ENCODE measurements at regions not wholly inside any gene's neighbourhood (a gene's known extent, or its start where the extent isn't known, plus 50 kb on each side); places are given as distances from the start of the nearest gene placed in this dataset.

- H3K4me3 ChIP-seq (ENCODE audit: low read depth, low read length), result no peak overlapping the region
- DNase-seq (ENCODE audit: low read depth, low spot score), result no peak
- CTCF ChIA-PET, result interaction anchor here (0.8 kb wide), 1 partner anchor 11 kb away, joined by 3 read pairs; no protein-coding TSS in a partner anchor
- TF ChIP-seq, protein P1, sequence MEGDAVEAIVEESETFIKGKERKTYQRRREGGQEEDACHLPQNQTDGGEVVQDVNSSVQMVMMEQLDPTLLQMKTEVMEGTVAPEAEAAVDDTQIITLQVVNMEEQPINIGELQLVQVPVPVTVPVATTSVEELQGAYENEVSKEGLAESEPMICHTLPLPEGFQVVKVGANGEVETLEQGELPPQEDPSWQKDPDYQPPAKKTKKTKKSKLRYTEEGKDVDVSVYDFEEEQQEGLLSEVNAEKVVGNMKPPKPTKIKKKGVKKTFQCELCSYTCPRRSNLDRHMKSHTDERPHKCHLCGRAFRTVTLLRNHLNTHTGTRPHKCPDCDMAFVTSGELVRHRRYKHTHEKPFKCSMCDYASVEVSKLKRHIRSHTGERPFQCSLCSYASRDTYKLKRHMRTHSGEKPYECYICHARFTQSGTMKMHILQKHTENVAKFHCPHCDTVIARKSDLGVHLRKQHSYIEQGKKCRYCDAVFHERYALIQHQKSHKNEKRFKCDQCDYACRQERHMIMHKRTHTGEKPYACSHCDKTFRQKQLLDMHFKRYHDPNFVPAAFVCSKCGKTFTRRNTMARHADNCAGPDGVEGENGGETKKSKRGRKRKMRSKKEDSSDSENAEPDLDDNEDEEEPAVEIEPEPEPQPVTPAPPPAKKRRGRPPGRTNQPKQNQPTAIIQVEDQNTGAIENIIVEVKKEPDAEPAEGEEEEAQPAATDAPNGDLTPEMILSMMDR (IDR thresholded peaks at IDR 0.05; ENCODE audit: insufficient read depth, low read length, missing control alignments), result no peak
- POLR2A ChIA-PET, result no interaction called here
These were observed 219.3 kb upstream of the EEA1 start for GRCh38 chr12:93148412-93148811.

DNA sequence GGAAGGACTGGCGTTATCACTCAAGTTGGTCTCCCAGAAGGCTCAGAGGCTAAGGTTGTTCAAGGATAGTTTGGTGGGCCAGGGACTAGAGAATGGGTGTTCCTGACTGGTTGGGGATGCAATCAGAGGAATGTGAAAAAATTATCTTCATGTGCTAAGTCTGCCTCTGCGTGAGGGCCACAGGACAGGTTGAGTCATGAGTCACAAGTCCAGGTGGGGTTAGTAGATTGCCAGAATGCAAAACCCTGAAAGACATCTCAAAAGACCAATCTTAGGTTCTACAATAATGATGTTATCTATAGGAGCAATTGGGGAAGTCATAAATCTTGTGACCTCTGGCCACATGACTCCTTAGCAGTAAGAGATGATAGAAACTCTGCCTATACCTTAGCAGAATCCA, 220.1 kb upstream of the EEA1 start:
- TF ChIP-seq, protein P1 (IDR thresholded peaks at IDR 0.05; ENCODE audit: insufficient read depth, low read length, missing control alignments), result no peak
- no peak overlapping the region for H3K4me3 ChIP-seq (ENCODE audit: low read depth, low read length)
- ChIA-PET POLR2A (no interaction called here), CTCF (interaction anchor here (0.8 kb wide), 1 partner anchor 12 kb away, joined by 3 read pairs; no protein-coding TSS in a partner anchor)
- no peak for DNase-seq (ENCODE audit: low read depth, low spot score)

- no peak for DNase-seq (ENCODE audit: low read depth, low spot score)
- ChIA-PET CTCF (no interaction called here), POLR2A (no interaction called here)
- TF ChIP-seq, protein P1 (IDR thresholded peaks at IDR 0.05; ENCODE audit: insufficient read depth, low read length, missing control alignments), result no peak
- H3K4me3 ChIP-seq (ENCODE audit: low read depth, low read length), result no peak overlapping the region
These were observed 222.1 kb upstream of the EEA1 start for GRCh38 chr12:93151079-93151762.

- DNase-seq (ENCODE audit: low read depth, low spot score), result no peak
- POLR2A ChIA-PET, result no interaction called here
- TF ChIP-seq, protein P1 (IDR thresholded peaks at IDR 0.05; ENCODE audit: insufficient read depth, low read length, missing control alignments), result no peak
- no peak overlapping the region for H3K4me3 ChIP-seq (ENCODE audit: low read depth, low read length)
- CTCF ChIA-PET, result no interaction called here
These were observed 223.5 kb upstream of the EEA1 start for GRCh38 chr12:93152617-93153016.

DNA sequence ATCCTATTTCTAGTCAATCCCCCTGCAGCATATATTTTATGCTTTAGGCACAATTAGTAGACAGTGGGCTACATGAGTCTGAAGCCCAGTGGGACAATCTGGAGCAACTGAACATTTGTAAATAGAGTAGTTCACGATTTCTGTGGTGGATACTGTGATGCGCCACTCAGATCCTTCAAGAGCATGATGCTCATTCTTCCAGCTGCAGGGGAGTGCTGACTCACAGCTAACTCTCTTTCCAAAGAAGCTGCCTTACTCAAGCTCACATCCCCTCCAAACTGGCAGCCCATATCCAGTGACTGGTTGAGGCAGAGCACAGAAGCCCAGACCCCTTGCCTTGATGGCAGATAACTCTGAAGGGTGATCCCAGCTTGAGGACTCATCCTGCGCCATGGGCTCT, 224.2 kb upstream of the EEA1 start:
- H3K4me3 ChIP-seq (ENCODE audit: low read depth, low read length), result no peak overlapping the region
- TF ChIP-seq, protein P1 (IDR thresholded peaks at IDR 0.05; ENCODE audit: insufficient read depth, low read length, missing control alignments), result no peak
- ChIA-PET POLR2A (no interaction called here), CTCF (interaction anchor here (2.3 kb wide), 1 partner anchor 9 kb away, joined by 7 read pairs; no protein-coding TSS in a partner anchor)
- DNase-seq (ENCODE audit: low read depth, low spot score), result no peak

- POLR2A ChIA-PET, result no interaction called here
- TF ChIP-seq, protein P1 (IDR thresholded peaks at IDR 0.05; ENCODE audit: insufficient read depth, low read length, missing control alignments), result no peak
- CTCF ChIA-PET, result interaction anchor here (2.3 kb wide), 1 partner anchor 10 kb away, joined by 7 read pairs; no protein-coding TSS in a partner anchor
- no peak overlapping the region for H3K4me3 ChIP-seq (ENCODE audit: low read depth, low read length)
- DNase-seq (ENCODE audit: low read depth, low spot score), result no peak
These were observed 223.5 kb upstream of the NUDT4 start for GRCh38 chr12:93154096-93154728.

Measured in AG04449 (cell line).